ENCODE measurements at regions not wholly inside any gene's neighbourhood (a gene's known extent, or its start where the extent isn't known, plus 50 kb on each side); places are given as distances from the start of the nearest gene placed in this dataset.

DNA sequence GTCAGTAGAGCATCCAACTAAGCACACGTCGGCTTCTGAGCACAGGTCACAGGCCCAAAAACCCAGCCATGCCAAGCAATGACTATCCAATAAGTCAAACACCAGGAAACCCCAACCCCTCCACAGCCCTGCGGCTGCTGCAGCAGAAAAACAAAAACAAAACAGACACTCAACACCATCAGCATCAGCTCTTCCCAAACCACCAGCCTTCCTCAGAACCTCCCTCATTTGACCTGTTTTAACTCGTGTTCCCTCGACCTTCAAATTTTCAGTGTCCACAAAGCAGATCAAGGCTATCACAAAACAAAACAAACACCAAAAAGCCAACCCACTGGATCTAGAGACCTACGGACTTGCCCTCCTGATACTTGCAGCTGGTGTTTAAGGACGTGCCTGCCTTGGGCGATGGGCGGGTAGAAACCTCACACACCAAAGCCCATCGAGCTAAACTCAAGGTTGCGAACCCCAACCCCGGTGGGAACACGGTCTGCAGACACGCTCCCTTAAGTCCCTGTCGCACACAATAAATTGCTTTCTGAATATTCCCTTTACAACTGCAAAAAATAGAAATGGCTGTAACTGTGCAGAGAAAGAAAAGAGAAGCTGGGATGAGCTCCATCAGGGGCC lies 247.1 kb upstream of the ANKRD55 start:
- TF ChIP-seq EZH2 (IDR thresholded peaks at IDR 0.05; ENCODE audit: insufficient read depth, poor library complexity, severe bottlenecking) (no peak), EZH2phosphoT487 (IDR thresholded peaks at IDR 0.05; ENCODE audit: insufficient read depth, low read depth) (no peak)

All from GM23248 (cell line).